ENCODE measurements at regions not wholly inside any gene's neighbourhood (a gene's known extent, or its start where the extent isn't known, plus 50 kb on each side); places are given as distances from the start of the nearest gene placed in this dataset.

DNA sequence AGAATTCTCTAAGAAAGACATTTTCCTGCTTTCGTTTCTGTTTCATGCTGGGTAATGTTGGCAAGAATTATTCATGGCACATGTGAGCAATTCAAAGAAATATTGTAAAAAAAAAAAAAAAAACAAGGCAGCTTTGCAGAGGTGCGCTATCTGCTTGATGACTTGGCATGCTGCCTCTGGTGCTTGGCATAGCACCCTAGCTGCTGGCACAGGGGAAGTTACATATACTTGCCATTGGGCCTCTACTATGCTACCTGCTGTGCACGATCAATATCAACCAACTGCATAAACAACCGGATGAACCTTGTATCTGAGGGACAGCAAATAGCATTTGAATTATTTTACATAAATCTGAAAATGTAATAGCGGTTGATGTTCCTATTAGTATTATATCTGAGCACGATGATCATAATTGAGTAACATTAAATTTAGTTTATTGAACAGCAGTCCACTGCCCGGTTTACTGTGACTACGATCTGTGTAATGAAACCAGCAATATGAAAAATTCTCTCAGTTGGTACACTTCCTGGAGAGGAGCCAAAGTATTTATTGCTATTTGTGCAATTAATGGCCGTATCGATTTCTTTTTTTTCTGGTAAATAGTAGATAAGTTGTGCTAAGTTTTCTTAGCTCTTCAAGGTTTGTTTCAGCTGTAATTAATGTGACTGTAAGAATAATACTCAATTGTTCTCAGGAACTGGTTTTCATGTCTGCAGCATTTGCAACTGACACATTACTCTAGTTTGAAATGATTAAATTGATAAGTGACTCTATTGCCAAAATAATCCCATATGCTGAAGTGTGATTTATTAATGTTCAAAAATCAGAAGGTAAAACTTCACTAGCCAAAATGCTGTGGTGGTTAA is 717.3 kb downstream of the DACH1 start:
- H3K4me1 ChIP-seq (ENCODE audit: insufficient read depth, low read length, poor library complexity, severe bottlenecking), result no peaks in the 10 kb centered on the region
- no peak overlapping the region for H3K9ac ChIP-seq (ENCODE audit: low read depth, low read length, poor library complexity, severe bottlenecking)
- no peaks in the 10 kb centered on the region for H3K27me3 ChIP-seq (ENCODE audit: insufficient read depth, low read length, poor library complexity, severe bottlenecking)
- no peak overlapping the region for H2AFZ ChIP-seq (ENCODE audit: low read length)
- TF ChIP-seq CTCF (conservative IDR thresholded peaks at IDR 0.05; ENCODE audit: low read length) (no peak), EZH2phosphoT487 (IDR thresholded peaks at IDR 0.05; ENCODE audit: borderline replicate concordance) (no peak)
- no peak overlapping the region for H3K4me2 ChIP-seq (ENCODE audit: low read depth, low read length, poor library complexity, severe bottlenecking)
- H3K9me2 ChIP-seq (replicated peaks; ENCODE audit: low read depth, low read length), result no peaks in the 10 kb centered on the region
- no peaks in the 10 kb centered on the region for H3K79me2 ChIP-seq (ENCODE audit: insufficient read depth, low read length)
- H3K36me3 ChIP-seq (ENCODE audit: insufficient read depth, low read length), result no peaks in the 10 kb centered on the region
- H3K9me3 ChIP-seq (ENCODE audit: insufficient read depth, low read depth, low read length), result no peaks in the 10 kb centered on the region
- H3K4me3 ChIP-seq (ENCODE audit: low read length, poor library complexity, severe bottlenecking), result no peak overlapping the region
- no peaks in the 10 kb centered on the region for H3F3A ChIP-seq (ENCODE audit: low read depth)
- H4K20me1 ChIP-seq (ENCODE audit: insufficient read depth, low read length, poor library complexity, severe bottlenecking), result no peaks in the 10 kb centered on the region

DNA sequence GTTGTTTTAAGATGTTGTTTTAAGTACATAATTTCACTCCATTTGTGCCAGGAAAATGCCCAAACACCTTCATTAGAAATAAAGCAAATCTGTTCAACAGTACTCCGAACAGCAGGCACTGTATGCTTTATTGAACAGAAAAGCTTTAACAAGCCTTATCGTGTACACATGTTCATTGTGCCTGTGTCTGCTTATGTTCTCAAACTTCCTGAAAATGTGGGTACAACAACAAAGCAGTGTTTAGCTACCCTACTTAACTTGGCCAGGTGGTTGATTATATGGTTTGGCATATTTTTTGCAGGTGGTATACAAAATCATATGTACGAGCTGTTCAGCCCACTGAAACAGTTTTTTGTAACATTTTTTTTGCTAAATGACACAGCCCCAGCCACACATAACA is 718.0 kb downstream of the DACH1 start:
- Histone ChIP-seq H3K9me3 (ENCODE audit: insufficient read depth, low read depth, low read length) (no peaks in the 10 kb centered on the region), H3K9me2 (replicated peaks; ENCODE audit: low read depth, low read length) (no peaks in the 10 kb centered on the region), H3K4me1 (ENCODE audit: insufficient read depth, low read length, poor library complexity, severe bottlenecking) (no peaks in the 10 kb centered on the region), H3K4me3 (ENCODE audit: low read length, poor library complexity, severe bottlenecking) (no peak overlapping the region), H3K79me2 (ENCODE audit: insufficient read depth, low read length) (no peaks in the 10 kb centered on the region), H3K27me3 (ENCODE audit: insufficient read depth, low read length, poor library complexity, severe bottlenecking) (no peaks in the 10 kb centered on the region), H3K36me3 (ENCODE audit: insufficient read depth, low read length) (no peaks in the 10 kb centered on the region), H3K4me2 (ENCODE audit: low read depth, low read length, poor library complexity, severe bottlenecking) (no peak overlapping the region), H3K9ac (ENCODE audit: low read depth, low read length, poor library complexity, severe bottlenecking) (no peak overlapping the region), H3F3A (ENCODE audit: low read depth) (no peaks in the 10 kb centered on the region), H2AFZ (ENCODE audit: low read length) (peak overlapping the region; percentile 24; the same call in 1 of the 2 replicates), H4K20me1 (ENCODE audit: insufficient read depth, low read length, poor library complexity, severe bottlenecking) (no peaks in the 10 kb centered on the region)
- no peak for TF ChIP-seq CTCF (conservative IDR thresholded peaks at IDR 0.05; ENCODE audit: low read length)
- TF ChIP-seq EZH2phosphoT487 (IDR thresholded peaks at IDR 0.05; ENCODE audit: borderline replicate concordance), result no peak

DNA sequence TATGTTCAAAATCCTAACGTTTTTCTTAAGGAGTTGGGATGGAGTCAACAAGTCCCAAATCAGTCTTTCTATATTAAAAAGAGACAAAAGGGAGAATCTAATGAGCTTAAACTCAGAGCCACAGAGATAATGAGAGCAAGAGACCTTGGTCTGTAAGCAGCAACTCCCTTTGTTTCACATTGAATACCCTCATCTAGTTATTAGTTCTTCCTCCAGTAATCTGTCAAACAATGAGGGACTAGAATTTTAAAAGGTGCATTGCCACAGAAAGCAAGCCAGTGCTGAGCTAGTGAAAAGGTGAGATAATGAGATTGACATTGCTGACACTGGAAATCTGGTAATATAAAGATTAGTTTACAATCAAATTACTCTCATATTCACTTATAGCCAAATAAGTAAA is 718.6 kb downstream of the DACH1 start:
- Histone ChIP-seq H3K4me2 (ENCODE audit: low read depth, low read length, poor library complexity, severe bottlenecking) (no peak overlapping the region), H2AFZ (ENCODE audit: low read length) (no peak overlapping the region), H3K36me3 (ENCODE audit: insufficient read depth, low read length) (no peaks in the 10 kb centered on the region), H3F3A (ENCODE audit: low read depth) (no peaks in the 10 kb centered on the region), H3K4me3 (ENCODE audit: low read length, poor library complexity, severe bottlenecking) (no peak overlapping the region), H4K20me1 (ENCODE audit: insufficient read depth, low read length, poor library complexity, severe bottlenecking) (no peaks in the 10 kb centered on the region), H3K9ac (ENCODE audit: low read depth, low read length, poor library complexity, severe bottlenecking) (no peak overlapping the region), H3K9me2 (replicated peaks; ENCODE audit: low read depth, low read length) (no peaks in the 10 kb centered on the region), H3K4me1 (ENCODE audit: insufficient read depth, low read length, poor library complexity, severe bottlenecking) (no peaks in the 10 kb centered on the region), H3K79me2 (ENCODE audit: insufficient read depth, low read length) (no peaks in the 10 kb centered on the region), H3K9me3 (ENCODE audit: insufficient read depth, low read depth, low read length) (no peaks in the 10 kb centered on the region), H3K27me3 (ENCODE audit: insufficient read depth, low read length, poor library complexity, severe bottlenecking) (no peaks in the 10 kb centered on the region)
- TF ChIP-seq EZH2phosphoT487 (IDR thresholded peaks at IDR 0.05; ENCODE audit: borderline replicate concordance) (no peak), CTCF (conservative IDR thresholded peaks at IDR 0.05; ENCODE audit: low read length) (no peak)

Data from Loucy (cell line).